Limb (tissue), 2 donors: ENCODE measurements at regions not wholly inside any gene's neighbourhood (a gene's known extent, or its start where the extent isn't known, plus 50 kb on each side); places are given as distances from the start of the nearest gene placed in this dataset.
A peak's percentile ranks its signal among the peaks of the same experiment; 100 is the strongest.

Experiments used
- DNase-seq, 2 donors: peaks; one replicate each; pipeline ENCODE4 v3.0.0-alpha.2; 2016; ENCODE audit errors: extremely low spot score in 2 of 2

GRCh38 chr3:6089780-6090179 is 771.1 kb upstream of the GRM7 start:
- no peak for DNase-seq

- DNase-seq: no peak
Measured at GRCh38 chr3:6091262-6091661, 769.7 kb upstream of the GRM7 start.

GRCh38 chr3:6095006-6095405 is 765.9 kb upstream of the GRM7 start:
- no peak for DNase-seq

DNA sequence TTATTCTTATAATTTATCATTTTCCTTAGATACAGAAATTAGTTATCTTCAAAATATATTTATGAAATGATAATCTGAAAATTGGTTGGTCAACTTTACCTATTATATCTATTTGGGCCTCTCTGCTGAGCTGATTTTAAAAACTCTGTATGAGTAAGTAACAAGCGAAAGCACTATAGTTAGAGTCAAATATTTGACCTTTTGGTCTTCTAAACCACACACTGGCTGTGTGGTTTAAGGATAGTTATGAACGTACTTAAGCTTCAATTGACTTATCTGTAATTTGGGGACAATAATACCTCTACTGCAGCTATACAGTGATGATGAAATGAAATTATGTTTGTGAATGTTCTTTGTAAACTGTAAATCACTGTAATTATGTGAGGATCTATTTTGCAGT is 763.9 kb upstream of the GRM7 start:
- no peak for DNase-seq

DNA sequence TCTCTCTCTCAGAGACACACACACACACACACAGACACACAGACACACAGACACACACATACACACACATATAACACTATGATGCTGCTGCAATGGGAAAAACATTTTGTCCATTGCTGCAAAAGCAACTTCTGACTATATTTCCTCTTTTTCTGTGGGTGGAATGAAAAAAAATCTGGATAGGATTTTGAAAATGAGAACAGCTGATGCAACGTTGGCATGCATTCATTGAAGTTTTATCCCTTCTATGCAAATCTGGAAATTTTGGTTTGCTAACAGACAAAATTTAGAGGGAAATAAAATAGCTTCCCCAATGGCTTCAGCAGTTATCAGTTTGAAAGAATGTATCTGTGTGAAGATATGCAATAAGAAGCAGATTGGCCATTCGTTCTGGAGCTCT is 763.4 kb upstream of the GRM7 start:
- DNase-seq: no peak

DNA sequence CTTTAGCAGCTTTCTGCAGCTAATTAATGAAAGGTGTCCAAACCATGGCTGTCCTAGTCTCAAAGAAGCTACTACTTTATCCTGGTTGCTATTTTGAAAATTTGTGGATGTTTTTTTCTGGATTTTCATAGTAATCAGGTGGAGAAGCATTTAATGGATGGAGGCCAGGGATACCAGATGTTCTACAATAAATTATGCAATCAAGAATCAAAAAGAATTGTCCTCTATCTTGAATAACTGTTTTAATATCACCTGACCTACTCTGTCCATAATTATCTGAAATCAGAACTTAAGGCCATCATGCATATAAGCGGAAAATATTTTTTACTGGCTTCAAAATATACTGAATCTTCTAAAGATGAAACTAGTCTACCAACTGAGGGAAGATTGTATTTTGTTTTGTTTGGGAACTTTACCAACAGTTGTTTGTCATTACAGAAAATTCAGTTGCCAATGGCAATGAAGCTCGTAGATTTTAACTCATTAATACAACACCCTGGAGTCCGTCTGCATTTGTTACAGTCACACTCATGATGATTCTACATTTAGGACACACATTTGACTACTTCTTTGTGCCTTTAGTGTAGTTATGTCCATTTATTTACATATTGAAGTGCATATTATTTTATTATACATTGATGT is 762.3 kb upstream of the GRM7 start:
- DNase-seq: no peak

GRCh38 chr3:6099458-6100075 is 761.3 kb upstream of the GRM7 start:
- peak in 1 of 2 donors; percentile 33 for DNase-seq

GRCh38 chr3:6105187-6105586 is 755.7 kb upstream of the GRM7 start:
- DNase-seq: no peak

DNA sequence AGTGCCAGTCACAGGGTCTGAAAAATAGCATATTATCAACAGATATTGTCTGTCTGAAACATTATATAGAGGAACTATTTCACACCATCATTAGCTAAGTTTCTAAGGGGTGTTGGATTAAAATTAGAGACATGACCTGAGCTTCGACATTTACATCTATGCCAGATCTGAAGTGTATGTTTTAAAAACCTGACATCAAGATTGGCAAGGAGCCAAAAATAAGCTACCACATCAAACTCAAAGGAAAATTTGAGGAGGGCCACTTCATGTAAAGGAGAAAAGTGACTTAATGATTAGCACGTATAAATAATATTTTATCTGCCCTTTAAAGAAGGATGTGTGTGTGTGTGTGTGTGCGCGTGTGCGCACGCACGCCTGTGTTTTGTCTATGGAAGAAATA is 752.0 kb upstream of the GRM7 start:
- DNase-seq: no peak

- no peak for DNase-seq
Measured at GRCh38 chr3:6110451-6110850, 750.5 kb upstream of the GRM7 start.

GRCh38 chr3:6112546-6112945 is 748.4 kb upstream of the GRM7 start:
- no peak for DNase-seq

- no peak for DNase-seq
Measured at GRCh38 chr3:6113338-6113737, 747.6 kb upstream of the GRM7 start.

DNA sequence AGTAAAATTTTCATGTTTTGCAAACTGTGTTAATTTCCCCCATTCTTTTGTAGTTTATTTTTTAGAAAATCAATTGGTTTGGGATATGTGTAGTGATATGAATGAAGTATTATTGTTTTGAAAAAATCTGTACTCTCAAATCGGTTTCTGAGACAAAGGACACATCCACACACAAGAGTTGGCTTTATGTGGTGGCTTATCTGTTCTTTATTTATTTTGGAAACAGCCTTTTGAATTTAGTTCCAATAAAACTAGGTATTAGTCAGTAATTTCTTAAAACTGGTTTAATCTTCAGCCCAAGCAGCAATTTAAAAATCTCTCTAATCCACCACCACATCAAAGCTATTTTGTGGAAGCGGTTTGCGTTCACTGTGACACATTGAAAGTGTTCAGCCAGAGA is 741.5 kb upstream of the GRM7 start:
- no peak for DNase-seq

DNA sequence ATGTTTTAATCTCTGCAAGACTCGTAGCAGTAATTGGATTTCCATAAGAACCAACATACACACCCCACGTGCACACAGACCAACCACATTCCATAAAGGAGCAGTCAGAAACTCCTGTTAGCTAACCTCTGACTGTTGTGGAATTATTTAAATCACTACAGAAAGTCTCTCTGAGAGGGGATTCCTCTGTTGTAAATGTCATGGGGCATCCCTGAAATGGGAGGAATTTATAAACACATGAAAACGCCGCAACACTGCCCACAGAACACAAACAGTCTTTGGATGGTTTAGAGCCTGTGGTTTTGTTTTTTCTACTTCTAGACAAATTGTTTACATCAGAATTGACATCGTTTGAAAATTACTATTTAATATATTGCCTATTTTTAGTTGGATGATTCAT is 740.1 kb upstream of the GRM7 start:
- no peak for DNase-seq

GRCh38 chr3:6124875-6125274 is 736.0 kb upstream of the GRM7 start:
- no peak for DNase-seq

DNA sequence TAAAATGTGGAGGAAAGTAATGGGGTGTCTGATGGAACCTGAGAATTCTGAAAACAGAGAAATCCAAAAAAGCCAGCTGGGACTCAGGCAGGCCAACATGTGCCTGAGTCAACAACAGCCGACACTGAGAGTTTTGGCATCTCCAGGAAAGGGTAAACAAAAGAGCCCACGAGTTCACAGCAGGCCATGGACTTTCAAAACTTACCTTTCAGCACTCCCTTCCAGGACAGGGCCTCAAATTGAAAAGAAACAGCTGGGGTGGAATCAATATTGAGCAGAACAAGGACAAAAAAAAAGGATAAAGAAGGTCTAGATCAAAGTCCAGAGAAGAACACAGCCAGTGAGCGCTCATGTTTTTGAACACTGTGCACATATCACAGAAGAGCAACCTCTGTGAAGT is 735.4 kb upstream of the GRM7 start:
- no peak for DNase-seq

GRCh38 chr3:6132684-6133432 is 728.1 kb upstream of the GRM7 start:
- DNase-seq: no peak

- DNase-seq: no peak
Measured at GRCh38 chr3:6142707-6143106, 718.2 kb upstream of the GRM7 start.

- no peak for DNase-seq
Measured at GRCh38 chr3:6147883-6148282, 713.0 kb upstream of the GRM7 start.

- DNase-seq: no peak
Measured at GRCh38 chr3:6155650-6156338, 705.1 kb upstream of the GRM7 start.

- peak in 1 of 2 donors; percentile 24 for DNase-seq
Measured at GRCh38 chr3:6165951-6166350, 695.0 kb upstream of the GRM7 start.

DNA sequence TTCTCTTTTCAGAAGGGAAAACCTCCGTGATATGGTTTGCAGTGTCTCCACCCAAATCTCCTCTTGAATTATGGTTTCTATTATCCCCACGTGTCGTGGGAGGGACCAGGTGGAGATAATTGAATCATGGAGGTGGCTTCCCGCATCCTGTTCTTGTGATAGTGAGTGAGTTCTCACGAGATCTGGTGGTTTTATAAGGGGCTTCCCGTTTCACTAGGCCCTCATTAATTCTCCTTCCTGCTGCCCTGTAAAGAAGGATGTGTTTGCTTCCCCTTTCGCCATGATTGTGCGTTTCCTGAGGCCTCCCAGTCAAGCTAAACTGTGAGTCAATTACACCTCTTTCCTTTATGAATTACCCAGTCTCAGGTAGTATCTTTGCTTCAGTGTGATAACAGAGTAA is 692.7 kb upstream of the GRM7 start:
- DNase-seq: no peak
